ENCODE measurements at regions not wholly inside any gene's neighbourhood (a gene's known extent, or its start where the extent isn't known, plus 50 kb on each side); places are given as distances from the start of the nearest gene placed in this dataset.
"Not testable (repeated sequence)": the region's sequence is repeated elsewhere in the genome, so short reads cannot be mapped to it uniquely, and the experiment has no call there.

DNA sequence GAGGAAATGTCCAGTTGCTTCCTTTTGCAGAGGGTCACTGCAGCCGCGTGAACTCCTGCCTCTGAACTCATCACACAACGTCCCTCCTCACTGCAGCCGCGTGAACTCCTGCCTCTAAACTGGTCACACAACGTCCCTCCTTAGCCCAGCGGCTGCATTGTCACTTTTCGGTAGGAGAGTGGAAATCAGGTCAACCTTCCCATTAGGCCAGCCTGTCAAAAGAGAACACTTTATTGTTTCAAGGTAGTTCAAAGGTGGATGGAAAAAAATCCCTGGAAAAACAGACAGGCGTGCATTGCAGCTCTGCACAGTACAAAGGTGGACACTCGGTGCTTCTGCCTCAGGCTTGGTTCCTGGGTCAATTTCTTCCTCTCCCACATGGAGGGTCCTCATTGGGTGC is 280.2 kb downstream of the FOXL1 start:
- no peak for TF ChIP-seq CTCF (IDR thresholded peaks at IDR 0.05; ENCODE audit: insufficient read depth, low read length, poor library complexity, severe bottlenecking)
- H3K36me3 ChIP-seq (ENCODE audit: control insufficient read depth, insufficient read depth, low read length), result no peaks in the 10 kb centered on the region
- no peak overlapping the region for H3K4me3 ChIP-seq (replicated peaks; ENCODE audit: low read depth, low read length)
- DNase-seq (ENCODE audit: extremely low read depth, insufficient read length), result no peak
- H3K27me3 ChIP-seq (replicated peaks; ENCODE audit: control insufficient read depth, insufficient read depth, low read length), result no peaks in the 10 kb centered on the region

- H3K36me3 ChIP-seq (ENCODE audit: control insufficient read depth, insufficient read depth, low read length); H3K4me3 ChIP-seq (replicated peaks; ENCODE audit: low read depth, low read length); H3K27me3 ChIP-seq (replicated peaks; ENCODE audit: control insufficient read depth, insufficient read depth, low read length); DNase-seq (ENCODE audit: extremely low read depth, insufficient read length): not testable (repeated sequence)
These were observed 283.0 kb downstream of the FOXL1 start for GRCh38 chr16:86861270-86861858.

- Histone ChIP-seq H3K4me3 (replicated peaks; ENCODE audit: low read depth, low read length) (no peak overlapping the region), H3K36me3 (ENCODE audit: control insufficient read depth, insufficient read depth, low read length) (no peaks in the 10 kb centered on the region), H3K27me3 (replicated peaks; ENCODE audit: control insufficient read depth, insufficient read depth, low read length) (no peaks in the 10 kb centered on the region; the same call in 1 of the 2 replicates)
- no peak for TF ChIP-seq CTCF (IDR thresholded peaks at IDR 0.05; ENCODE audit: insufficient read depth, low read length, poor library complexity, severe bottlenecking)
- no peak for DNase-seq (ENCODE audit: extremely low read depth, insufficient read length)
These were observed 284.4 kb downstream of the FOXL1 start for GRCh38 chr16:86862595-86863280.

DNA sequence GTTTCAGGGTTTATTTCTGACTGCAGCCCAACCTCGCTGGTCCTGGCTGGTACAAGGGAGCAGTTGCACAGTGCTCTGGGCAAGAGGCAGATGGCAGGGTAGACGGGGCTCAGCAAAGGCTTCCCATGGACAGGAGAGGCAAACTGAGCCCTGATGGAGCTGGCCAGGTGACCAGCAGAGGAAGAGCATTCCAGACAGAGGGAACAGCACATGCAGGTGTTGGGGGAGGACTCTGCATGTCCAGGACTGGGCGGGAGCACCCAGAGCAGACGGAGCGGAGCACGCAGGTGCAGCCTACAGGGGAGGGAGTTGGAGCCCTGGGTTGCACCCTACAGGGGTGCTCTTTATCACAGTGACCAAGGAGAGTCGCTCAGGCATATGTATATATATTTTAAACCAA is 285.3 kb downstream of the FOXL1 start:
- TF ChIP-seq CTCF (IDR thresholded peaks at IDR 0.05; ENCODE audit: insufficient read depth, low read length, poor library complexity, severe bottlenecking), result no peak
- no peaks in the 10 kb centered on the region for H3K36me3 ChIP-seq (ENCODE audit: control insufficient read depth, insufficient read depth, low read length)
- no peak overlapping the region for H3K4me3 ChIP-seq (replicated peaks; ENCODE audit: low read depth, low read length)
- DNase-seq (ENCODE audit: extremely low read depth, insufficient read length), result no peak
- no peaks in the 10 kb centered on the region; the same call in 1 of the 2 replicates for H3K27me3 ChIP-seq (replicated peaks; ENCODE audit: control insufficient read depth, insufficient read depth, low read length)

DNA sequence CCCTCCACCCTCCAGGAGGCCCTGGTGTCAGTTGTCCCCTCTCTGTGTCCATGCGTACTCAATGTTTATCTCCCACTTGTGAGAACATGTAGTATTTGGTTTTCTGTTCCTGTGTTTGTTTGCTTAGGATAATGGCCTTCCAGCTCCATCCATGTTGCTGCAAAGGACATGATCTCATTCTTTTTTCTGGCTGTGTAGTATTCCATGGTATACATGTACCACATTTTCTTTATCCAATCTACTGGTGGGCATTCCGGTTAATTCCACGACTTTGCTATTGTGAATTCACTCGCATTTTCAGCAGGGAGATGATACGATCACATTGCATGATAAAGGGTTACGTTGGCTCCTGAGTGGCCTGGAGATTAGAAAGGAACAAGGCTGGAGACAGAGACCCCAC is 286.2 kb downstream of the FOXL1 start:
- Histone ChIP-seq H3K36me3 (ENCODE audit: control insufficient read depth, insufficient read depth, low read length) (no peaks in the 10 kb centered on the region), H3K27me3 (replicated peaks; ENCODE audit: control insufficient read depth, insufficient read depth, low read length) (no peaks in the 10 kb centered on the region; the same call in 1 of the 2 replicates), H3K4me3 (replicated peaks; ENCODE audit: low read depth, low read length) (no peak overlapping the region)
- DNase-seq (ENCODE audit: extremely low read depth, insufficient read length), result no peak
- TF ChIP-seq CTCF (IDR thresholded peaks at IDR 0.05; ENCODE audit: insufficient read depth, low read length, poor library complexity, severe bottlenecking), result no peak

DNA sequence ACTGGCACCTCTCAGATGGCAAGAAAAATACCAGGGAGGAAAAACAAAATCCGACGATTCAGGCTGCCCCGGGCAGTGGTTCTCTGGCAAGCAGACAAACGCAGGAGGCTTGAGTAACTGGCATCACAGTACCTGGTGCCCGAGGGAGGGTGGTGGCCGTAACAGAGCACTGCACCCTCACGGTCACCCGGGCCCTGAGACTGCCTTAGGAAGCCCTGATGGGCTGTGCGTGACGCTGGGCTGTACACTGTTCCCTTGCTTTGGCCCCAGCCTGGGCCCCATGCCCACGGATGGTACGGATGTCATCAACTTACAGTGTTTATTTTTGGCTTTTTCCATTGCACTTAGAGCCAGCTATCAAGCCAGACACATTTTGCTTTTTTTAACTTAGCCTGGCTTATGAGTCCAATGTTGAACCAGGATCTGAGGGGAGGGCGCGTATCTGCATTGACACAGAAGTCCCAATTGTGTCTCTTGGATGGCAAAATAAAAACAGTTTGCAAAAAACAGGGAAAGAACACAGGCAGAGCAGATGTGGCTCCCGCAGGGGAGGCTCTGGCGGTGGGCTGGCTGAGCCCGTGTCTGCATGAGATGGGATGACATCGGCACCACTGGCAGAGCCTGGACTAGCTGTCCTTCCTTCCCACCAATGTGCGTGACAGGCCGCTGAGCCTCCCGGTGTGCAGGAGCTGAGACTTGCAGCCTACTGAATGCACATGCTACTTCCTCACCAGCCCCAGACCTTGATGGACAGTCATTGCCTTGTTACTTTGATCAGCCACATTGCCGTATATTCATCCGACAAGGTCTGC is 287.7 kb downstream of the FOXL1 start:
- Histone ChIP-seq H3K27me3 (replicated peaks; ENCODE audit: control insufficient read depth, insufficient read depth, low read length) (no peaks in the 10 kb centered on the region; the same call in 1 of the 2 replicates), H3K4me3 (replicated peaks; ENCODE audit: low read depth, low read length) (no peak overlapping the region), H3K36me3 (ENCODE audit: control insufficient read depth, insufficient read depth, low read length) (no peaks in the 10 kb centered on the region)
- no peak for DNase-seq (ENCODE audit: extremely low read depth, insufficient read length)
- no peak for TF ChIP-seq CTCF (IDR thresholded peaks at IDR 0.05; ENCODE audit: insufficient read depth, low read length, poor library complexity, severe bottlenecking)

Data from GM06990 (cell line).